ENCODE measurements at regions not wholly inside any gene's neighbourhood (a gene's known extent, or its start where the extent isn't known, plus 50 kb on each side); places are given as distances from the start of the nearest gene placed in this dataset.

- dilution Hi-C loops (cut with MboI; ENCODE audit: extremely low pct_ligation_motif_present, low sequenced_read_pairs) = no loop called here
- Histone ChIP-seq H3K79me2 (ENCODE audit: control insufficient read depth, insufficient read depth, low read length) (no peaks in the 10 kb centered on the region), H3K9ac (ENCODE audit: control insufficient read depth, extremely low read depth, insufficient read depth, low read length) (no peak overlapping the region), H2AFZ (ENCODE audit: control insufficient read depth, low read length) (no peak overlapping the region), H3K36me3 (ENCODE audit: control insufficient read depth in 2 of 2, extremely low read depth in 1 of 2, insufficient read depth in 2 of 2, low read length in 2 of 2) (no peaks in the 10 kb centered on the region), H3K4me1 (ENCODE audit: control insufficient read depth, extremely low read depth, insufficient read depth, low read length) (no peaks in the 10 kb centered on the region), H4K20me1 (ENCODE audit: control insufficient read depth, extremely low read depth, insufficient read depth, low read length) (no peaks in the 10 kb centered on the region), H3K9me3 (ENCODE audit: control insufficient read depth, low read depth, low read length) (no peaks in the 10 kb centered on the region), H3K4me2 (ENCODE audit: control insufficient read depth, extremely low read depth, insufficient read depth, low read depth, low read length) (no peak overlapping the region), H3K27me3 (ENCODE audit: control insufficient read depth, extremely low read depth, insufficient read depth, low read length) (no peaks in the 10 kb centered on the region), H3K9me1 (ENCODE audit: control insufficient read depth, extremely low read depth, insufficient read depth, low read length) (no peaks in the 10 kb centered on the region), H3K4me3 (ENCODE audit: control insufficient read depth in 2 of 3, extremely low read depth in 1 of 3, insufficient read depth in 2 of 3, low read depth in 1 of 3, low read length in 3 of 3) (no peak overlapping the region), H3K27ac (ENCODE audit: control insufficient read depth, insufficient read depth, low read length) (no peak overlapping the region)
- TF ChIP-seq, protein P1, sequence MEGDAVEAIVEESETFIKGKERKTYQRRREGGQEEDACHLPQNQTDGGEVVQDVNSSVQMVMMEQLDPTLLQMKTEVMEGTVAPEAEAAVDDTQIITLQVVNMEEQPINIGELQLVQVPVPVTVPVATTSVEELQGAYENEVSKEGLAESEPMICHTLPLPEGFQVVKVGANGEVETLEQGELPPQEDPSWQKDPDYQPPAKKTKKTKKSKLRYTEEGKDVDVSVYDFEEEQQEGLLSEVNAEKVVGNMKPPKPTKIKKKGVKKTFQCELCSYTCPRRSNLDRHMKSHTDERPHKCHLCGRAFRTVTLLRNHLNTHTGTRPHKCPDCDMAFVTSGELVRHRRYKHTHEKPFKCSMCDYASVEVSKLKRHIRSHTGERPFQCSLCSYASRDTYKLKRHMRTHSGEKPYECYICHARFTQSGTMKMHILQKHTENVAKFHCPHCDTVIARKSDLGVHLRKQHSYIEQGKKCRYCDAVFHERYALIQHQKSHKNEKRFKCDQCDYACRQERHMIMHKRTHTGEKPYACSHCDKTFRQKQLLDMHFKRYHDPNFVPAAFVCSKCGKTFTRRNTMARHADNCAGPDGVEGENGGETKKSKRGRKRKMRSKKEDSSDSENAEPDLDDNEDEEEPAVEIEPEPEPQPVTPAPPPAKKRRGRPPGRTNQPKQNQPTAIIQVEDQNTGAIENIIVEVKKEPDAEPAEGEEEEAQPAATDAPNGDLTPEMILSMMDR (optimal IDR thresholded peaks at IDR 0.05 in 1 of 3, IDR thresholded peaks at IDR 0.05 in 1 of 3, conservative IDR thresholded peaks at IDR 0.05 in 1 of 3; ENCODE audit: extremely low read depth in 1 of 3, insufficient read depth in 2 of 3, low read length in 3 of 3) = no peak
- TF ChIP-seq EZH2 (IDR thresholded peaks at IDR 0.05; ENCODE audit: low read length) = no peak
- DNase-seq (ENCODE audit: low read depth, low spot score) (no peak), FAIRE-seq (no peak)
These were observed 925.1 kb upstream of the ATXN7L3B start for GRCh38 chr12:73612551-73612950.

DNA sequence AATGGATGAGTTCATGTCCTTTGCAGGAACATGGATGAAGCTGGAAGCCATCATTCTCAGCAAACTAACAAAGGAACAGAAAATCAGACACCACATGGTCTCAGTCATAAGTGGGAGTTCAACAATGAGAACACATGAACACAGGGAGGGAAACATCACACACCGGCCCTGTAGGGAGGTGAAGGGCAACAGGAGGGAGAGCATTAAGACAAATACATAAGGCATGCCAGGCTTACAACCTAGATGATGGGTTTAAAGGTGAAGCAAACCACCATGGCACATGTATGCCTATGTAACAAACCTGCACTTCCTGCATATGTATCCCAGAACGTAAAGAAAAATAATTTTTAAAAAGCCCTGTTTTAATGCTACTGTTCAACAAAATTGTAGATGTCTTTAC lies 914.2 kb upstream of the ATXN7L3B start:
- no peak overlapping the region for H3K27ac ChIP-seq (ENCODE audit: control insufficient read depth, insufficient read depth, low read length)
- FAIRE-seq = no peak
- H3K79me2 ChIP-seq (ENCODE audit: control insufficient read depth, insufficient read depth, low read length) = no peaks in the 10 kb centered on the region
- H3K4me2 ChIP-seq (ENCODE audit: control insufficient read depth, extremely low read depth, insufficient read depth, low read depth, low read length) = no peak overlapping the region
- H3K9me1 ChIP-seq (ENCODE audit: control insufficient read depth, extremely low read depth, insufficient read depth, low read length) = no peaks in the 10 kb centered on the region
- dilution Hi-C loops (cut with MboI; ENCODE audit: extremely low pct_ligation_motif_present, low sequenced_read_pairs) = no loop called here
- H3K9ac ChIP-seq (ENCODE audit: control insufficient read depth, extremely low read depth, insufficient read depth, low read length) = no peak overlapping the region
- no peaks in the 10 kb centered on the region for H4K20me1 ChIP-seq (ENCODE audit: control insufficient read depth, extremely low read depth, insufficient read depth, low read length)
- no peak overlapping the region for H3K4me3 ChIP-seq (ENCODE audit: control insufficient read depth in 2 of 3, extremely low read depth in 1 of 3, insufficient read depth in 2 of 3, low read depth in 1 of 3, low read length in 3 of 3)
- H3K4me1 ChIP-seq (ENCODE audit: control insufficient read depth, extremely low read depth, insufficient read depth, low read length) = no peaks in the 10 kb centered on the region
- no peaks in the 10 kb centered on the region for H3K9me3 ChIP-seq (ENCODE audit: control insufficient read depth, low read depth, low read length)
- TF ChIP-seq, protein P1 (optimal IDR thresholded peaks at IDR 0.05 in 1 of 3, IDR thresholded peaks at IDR 0.05 in 1 of 3, conservative IDR thresholded peaks at IDR 0.05 in 1 of 3; ENCODE audit: extremely low read depth in 1 of 3, insufficient read depth in 2 of 3, low read length in 3 of 3) = no peak
- no peak for TF ChIP-seq EZH2 (IDR thresholded peaks at IDR 0.05; ENCODE audit: low read length)
- H2AFZ ChIP-seq (ENCODE audit: control insufficient read depth, low read length) = no peak overlapping the region
- H3K27me3 ChIP-seq (ENCODE audit: control insufficient read depth, extremely low read depth, insufficient read depth, low read length) = no peaks in the 10 kb centered on the region
- no peaks in the 10 kb centered on the region for H3K36me3 ChIP-seq (ENCODE audit: control insufficient read depth in 2 of 2, extremely low read depth in 1 of 2, insufficient read depth in 2 of 2, low read length in 2 of 2)
- no peak for DNase-seq (ENCODE audit: low read depth, low spot score)

Measured in keratinocyte (primary cell).